ENCODE measurements at regions not wholly inside any gene's neighbourhood (a gene's known extent, or its start where the extent isn't known, plus 50 kb on each side); places are given as distances from the start of the nearest gene placed in this dataset.

DNA sequence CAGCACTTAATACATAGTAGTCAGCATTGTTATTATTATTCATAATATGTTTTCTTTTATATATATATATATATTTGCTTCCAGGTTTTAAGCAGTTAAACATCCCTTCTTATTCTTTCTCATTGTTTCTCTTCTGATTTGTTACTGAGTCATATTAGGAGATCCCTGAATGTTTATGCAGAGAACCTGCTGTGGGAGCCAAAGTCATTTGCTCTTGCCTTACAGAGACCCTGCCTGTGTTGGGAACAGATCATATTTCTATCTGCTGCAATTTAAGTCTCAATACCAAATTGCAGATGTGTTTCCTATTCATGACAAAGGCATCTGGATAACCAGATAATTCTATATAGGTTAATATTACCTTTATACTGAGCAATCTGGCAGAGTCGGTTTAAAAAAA lies 323.0 kb upstream of the UMPS start:
- H2AK5ac ChIP-seq (ENCODE audit: low read depth, low read length) = no peak overlapping the region
- no peak overlapping the region for H3K14ac ChIP-seq (ENCODE audit: insufficient read length)
- H2BK120ac ChIP-seq (replicated peaks; ENCODE audit: low read depth, low read length) = no peak overlapping the region
- FAIRE-seq = no peak
- TF ChIP-seq GTF2F1 (IDR thresholded peaks at IDR 0.05; ENCODE audit: borderline replicate concordance, low read depth, low read length) = no peak
- no peak for TF ChIP-seq BACH1 (IDR thresholded peaks at IDR 0.05; ENCODE audit: low read length)
- TF ChIP-seq NANOG (IDR thresholded peaks at IDR 0.05; ENCODE audit: insufficient read depth, low read depth, low read length, poor library complexity, severe bottlenecking) = no peak
- no peak for TF ChIP-seq POLR2A (IDR thresholded peaks at IDR 0.05; ENCODE audit: control extremely low read depth in 1 of 2, low read depth in 2 of 2, low read length in 2 of 2)
- TF ChIP-seq CBX8 (IDR thresholded peaks at IDR 0.05; ENCODE audit: borderline replicate concordance, low read depth, low read length) = no peak
- TF ChIP-seq SP2 (IDR thresholded peaks at IDR 0.05; ENCODE audit: low read length) = no peak
- no peak for TF ChIP-seq GABPA (IDR thresholded peaks at IDR 0.05; ENCODE audit: borderline replicate concordance, insufficient read depth, low read length)
- TF ChIP-seq RNF2 (IDR thresholded peaks at IDR 0.05; ENCODE audit: borderline replicate concordance, low read depth, low read length, missing control alignments, poor library complexity, severe bottlenecking) = no peak
- TF ChIP-seq HDAC6 (IDR thresholded peaks at IDR 0.05; ENCODE audit: low read depth, low read length) = no peak
- no peak for TF ChIP-seq SP4 (IDR thresholded peaks at IDR 0.05; ENCODE audit: low read length)
- no peak for TF ChIP-seq JUN (IDR thresholded peaks at IDR 0.05; ENCODE audit: low read depth, low read length)
- no peak for TF ChIP-seq SRF (IDR thresholded peaks at IDR 0.05; ENCODE audit: low read depth, low read length)
- TF ChIP-seq YY1 (IDR thresholded peaks at IDR 0.05; ENCODE audit: low read depth, low read length) = no peak
- no peak for TF ChIP-seq CBX5 (IDR thresholded peaks at IDR 0.05; ENCODE audit: low read depth, low read length)
- DNase-seq (ENCODE audit: low read depth in 1 of 2, low spot score in 2 of 2) = no peak
- WGBS, 2 experiments (ENCODE audit: extremely low coverage in 1 of 2, insufficient coverage in 1 of 2, insufficient read length in 1 of 2, insufficient replicate concordance in 2 of 2, low coverage in 1 of 2, low lambda C conversion rate in 2 of 2, missing lambda C conversion rate in 1 of 2) = 90% methylated on average over 1 of the region's 1 CpG; no CpG with 5 or more reads in 1 of the 2 experiments
- H4K5ac ChIP-seq (ENCODE audit: insufficient read length, low read depth, low read length) = no peak overlapping the region
- no peaks in the 10 kb centered on the region for H3K36me3 ChIP-seq (ENCODE audit: control insufficient read depth in 2 of 4, insufficient read depth in 4 of 4, low read length in 3 of 4)
- H2AFZ ChIP-seq (ENCODE audit: low read length) = no peak overlapping the region
- H3K4me2 ChIP-seq (ENCODE audit: insufficient read depth in 1 of 2, low read depth in 2 of 2, low read length in 2 of 2) = no peak overlapping the region
- no peak overlapping the region for H3K4me3 ChIP-seq (ENCODE audit: extremely low read depth in 1 of 4, insufficient read depth in 2 of 4, low read depth in 3 of 4, low read length in 4 of 4)
- POLR2A ChIA-PET (ENCODE audit: partially characterized antibody) = no interaction called here
- no peaks in the 10 kb centered on the region for H3K79me2 ChIP-seq (ENCODE audit: control insufficient read depth in 1 of 2, insufficient read depth in 2 of 2, low read length in 2 of 2)
- H3K79me1 ChIP-seq (ENCODE audit: low read depth, low read length) = no peaks in the 10 kb centered on the region
- no peak overlapping the region for H4K91ac ChIP-seq (replicated peaks; ENCODE audit: insufficient read length, low read length)
- no peak overlapping the region for H2BK20ac ChIP-seq (ENCODE audit: low read length)
- H4K20me1 ChIP-seq (replicated peaks in 1 of 2; ENCODE audit: control insufficient read depth in 1 of 2, insufficient read depth in 2 of 2, low read length in 2 of 2) = no peaks in the 10 kb centered on the region
- H3K27ac ChIP-seq (ENCODE audit: low read depth, low read length) = no peak overlapping the region
- no peaks in the 10 kb centered on the region for H3K4me1 ChIP-seq (replicated peaks in 1 of 4; ENCODE audit: control insufficient read depth in 3 of 4, insufficient read depth in 4 of 4, low read length in 3 of 4)
- no peaks in the 10 kb centered on the region for H3K23me2 ChIP-seq (ENCODE audit: low read depth, low read length)
- no peak overlapping the region for H3K56ac ChIP-seq (replicated peaks; ENCODE audit: insufficient read length, low read depth, low read length)
- no peak overlapping the region for H2BK15ac ChIP-seq (ENCODE audit: low read length)
- no peak overlapping the region for H3K23ac ChIP-seq (ENCODE audit: insufficient read length)
- no peak overlapping the region for H3K18ac ChIP-seq (ENCODE audit: extremely low read depth, low read length)
- H2BK5ac ChIP-seq (ENCODE audit: low read depth, low read length) = no peak overlapping the region
- H2BK12ac ChIP-seq (ENCODE audit: low read depth, low read length) = no peak overlapping the region
- no peak overlapping the region for H4K8ac ChIP-seq (ENCODE audit: extremely low read depth, insufficient read depth, low read length)
- no peak overlapping the region for H3K4ac ChIP-seq (replicated peaks; ENCODE audit: insufficient read length, low read depth, low read length)
- H3K9me3 ChIP-seq (ENCODE audit: insufficient read depth in 2 of 2, low read depth in 1 of 2, low read length in 1 of 2) = no peaks in the 10 kb centered on the region
- CTCF ChIA-PET (ENCODE audit: partially characterized antibody) = no interaction called here
- H3K9ac ChIP-seq (replicated peaks in 1 of 4; ENCODE audit: extremely low read depth in 1 of 4, low read depth in 3 of 4, low read length in 3 of 4) = no peak overlapping the region
- no peaks in the 10 kb centered on the region for H3K27me3 ChIP-seq (replicated peaks in 1 of 4; ENCODE audit: control insufficient read depth in 3 of 4, extremely low read depth in 1 of 4, insufficient read depth in 3 of 4, low read length in 3 of 4)
